ENCODE measurements at regions not wholly inside any gene's neighbourhood (a gene's known extent, or its start where the extent isn't known, plus 50 kb on each side); places are given as distances from the start of the nearest gene placed in this dataset.

- no peaks in the 10 kb centered on the region for H3K36me3 ChIP-seq (ENCODE audit: insufficient read depth, low read length)
- H3K27ac ChIP-seq, result no peak overlapping the region
- H3K4me3 ChIP-seq, result no peak overlapping the region
- H3K9ac ChIP-seq (ENCODE audit: insufficient read length), result no peak overlapping the region
- DNase-seq (ENCODE audit: low read depth, low spot score), result no peak
- TF ChIP-seq EZH2 (IDR thresholded peaks at IDR 0.05) (no peak), POLR2AphosphoS5 (IDR thresholded peaks at IDR 0.05; ENCODE audit: borderline replicate concordance, low read depth, low read length) (no peak), FOXP2 (optimal IDR thresholded peaks at IDR 0.05; ENCODE audit: control extremely low read depth, extremely low read length, insufficient read depth) (no peak)
- H3K9me3 ChIP-seq (ENCODE audit: low read depth, low read length), result no peaks in the 10 kb centered on the region
Observed at GRCh38 chr12:4114986-4115385, 158.6 kb upstream of the CCND2 start.

- no peaks in the 10 kb centered on the region for H3K36me3 ChIP-seq (ENCODE audit: insufficient read depth, low read length)
- H3K27ac ChIP-seq, result no peak overlapping the region
- TF ChIP-seq FOXP2 (optimal IDR thresholded peaks at IDR 0.05; ENCODE audit: control extremely low read depth, extremely low read length, insufficient read depth) (no peak), POLR2AphosphoS5 (IDR thresholded peaks at IDR 0.05; ENCODE audit: borderline replicate concordance, low read depth, low read length) (no peak), EZH2 (IDR thresholded peaks at IDR 0.05) (no peak)
- no peak overlapping the region for H3K9ac ChIP-seq (ENCODE audit: insufficient read length)
- no peak overlapping the region for H3K4me3 ChIP-seq
- H3K9me3 ChIP-seq (ENCODE audit: low read depth, low read length), result no peaks in the 10 kb centered on the region
- DNase-seq (ENCODE audit: low read depth, low spot score), result no peak
Observed at GRCh38 chr12:4112734-4113325, 160.7 kb upstream of the CCND2 start.

- H3K9ac ChIP-seq (ENCODE audit: insufficient read length), result no peak overlapping the region
- no peaks in the 10 kb centered on the region for H3K9me3 ChIP-seq (ENCODE audit: low read depth, low read length)
- no peak for TF ChIP-seq POLR2AphosphoS5 (IDR thresholded peaks at IDR 0.05; ENCODE audit: borderline replicate concordance, low read depth, low read length)
- TF ChIP-seq EZH2 (IDR thresholded peaks at IDR 0.05), result no peak
- TF ChIP-seq FOXP2 (optimal IDR thresholded peaks at IDR 0.05; ENCODE audit: control extremely low read depth, extremely low read length, insufficient read depth), result no peak
- H3K36me3 ChIP-seq (ENCODE audit: insufficient read depth, low read length), result no peaks in the 10 kb centered on the region
- no peak overlapping the region for H3K4me3 ChIP-seq
- no peak for DNase-seq (ENCODE audit: low read depth, low spot score)
- H3K27ac ChIP-seq, result no peak overlapping the region
Observed at GRCh38 chr12:4112290-4112689, 161.3 kb upstream of the CCND2 start.

- H3K27ac ChIP-seq, result no peak overlapping the region
Observed at GRCh38 chr12:4111010-4111409, 162.6 kb upstream of the CCND2 start.

GRCh38 chr12:4109826-4110225 is 163.7 kb upstream of the CCND2 start:
- Histone ChIP-seq H3K27ac (no peak overlapping the region), H3K9me3 (ENCODE audit: low read depth, low read length) (no peaks in the 10 kb centered on the region), H3K36me3 (ENCODE audit: insufficient read depth, low read length) (no peaks in the 10 kb centered on the region), H3K9ac (ENCODE audit: insufficient read length) (no peak overlapping the region), H3K4me3 (no peak overlapping the region)
- TF ChIP-seq FOXP2 (optimal IDR thresholded peaks at IDR 0.05; ENCODE audit: control extremely low read depth, extremely low read length, insufficient read depth), result no peak
- no peak for TF ChIP-seq POLR2AphosphoS5 (IDR thresholded peaks at IDR 0.05; ENCODE audit: borderline replicate concordance, low read depth, low read length)
- no peak for TF ChIP-seq EZH2 (IDR thresholded peaks at IDR 0.05)
- no peak for DNase-seq (ENCODE audit: low read depth, low spot score)

More at GRCh38 chr12:4111010-4111409, 162.6 kb upstream of the CCND2 start:
- DNase-seq (ENCODE audit: low read depth, low spot score), result no peak
- no peaks in the 10 kb centered on the region for H3K36me3 ChIP-seq (ENCODE audit: insufficient read depth, low read length)
- no peak overlapping the region for H3K9ac ChIP-seq (ENCODE audit: insufficient read length)
- no peak for TF ChIP-seq EZH2 (IDR thresholded peaks at IDR 0.05)
- TF ChIP-seq POLR2AphosphoS5 (IDR thresholded peaks at IDR 0.05; ENCODE audit: borderline replicate concordance, low read depth, low read length), result no peak
- no peak for TF ChIP-seq FOXP2 (optimal IDR thresholded peaks at IDR 0.05; ENCODE audit: control extremely low read depth, extremely low read length, insufficient read depth)
- H3K9me3 ChIP-seq (ENCODE audit: low read depth, low read length), result no peaks in the 10 kb centered on the region
- no peak overlapping the region for H3K4me3 ChIP-seq

- no peak for DNase-seq (ENCODE audit: low read depth, low spot score)
- no peak overlapping the region for H3K4me3 ChIP-seq
- no peaks in the 10 kb centered on the region for H3K36me3 ChIP-seq (ENCODE audit: insufficient read depth, low read length)
- no peak overlapping the region for H3K27ac ChIP-seq
- no peak for TF ChIP-seq FOXP2 (optimal IDR thresholded peaks at IDR 0.05; ENCODE audit: control extremely low read depth, extremely low read length, insufficient read depth)
- TF ChIP-seq POLR2AphosphoS5 (IDR thresholded peaks at IDR 0.05; ENCODE audit: borderline replicate concordance, low read depth, low read length), result no peak
- TF ChIP-seq EZH2 (IDR thresholded peaks at IDR 0.05), result no peak
- no peak overlapping the region for H3K9ac ChIP-seq (ENCODE audit: insufficient read length)
- H3K9me3 ChIP-seq (ENCODE audit: low read depth, low read length), result no peaks in the 10 kb centered on the region
Observed at GRCh38 chr12:4108803-4109345, 164.7 kb upstream of the CCND2 start.

GRCh38 chr12:4107911-4108697 is 165.5 kb upstream of the CCND2 start:
- Histone ChIP-seq H3K36me3 (ENCODE audit: insufficient read depth, low read length) (no peaks in the 10 kb centered on the region), H3K4me3 (no peak overlapping the region), H3K9me3 (ENCODE audit: low read depth, low read length) (no peaks in the 10 kb centered on the region), H3K27ac (no peak overlapping the region), H3K9ac (ENCODE audit: insufficient read length) (no peak overlapping the region)
- TF ChIP-seq FOXP2 (optimal IDR thresholded peaks at IDR 0.05; ENCODE audit: control extremely low read depth, extremely low read length, insufficient read depth) (no peak), POLR2AphosphoS5 (IDR thresholded peaks at IDR 0.05; ENCODE audit: borderline replicate concordance, low read depth, low read length) (no peak), EZH2 (IDR thresholded peaks at IDR 0.05) (no peak)
- no peak for DNase-seq (ENCODE audit: low read depth, low spot score)

GRCh38 chr12:4107436-4107878 is 166.1 kb upstream of the CCND2 start:
- Histone ChIP-seq H3K27ac (no peak overlapping the region), H3K9me3 (ENCODE audit: low read depth, low read length) (no peaks in the 10 kb centered on the region), H3K9ac (ENCODE audit: insufficient read length) (no peak overlapping the region), H3K4me3 (no peak overlapping the region), H3K36me3 (ENCODE audit: insufficient read depth, low read length) (no peaks in the 10 kb centered on the region)
- no peak for DNase-seq (ENCODE audit: low read depth, low spot score)
- TF ChIP-seq FOXP2 (optimal IDR thresholded peaks at IDR 0.05; ENCODE audit: control extremely low read depth, extremely low read length, insufficient read depth) (no peak), EZH2 (IDR thresholded peaks at IDR 0.05) (no peak), POLR2AphosphoS5 (IDR thresholded peaks at IDR 0.05; ENCODE audit: borderline replicate concordance, low read depth, low read length) (no peak)

Measured in SK-N-MC (cell line).